Choroid plexus epithelial cell (primary cell): ENCODE measurements at regions not wholly inside any gene's neighbourhood (a gene's known extent, or its start where the extent isn't known, plus 50 kb on each side); places are given as distances from the start of the nearest gene placed in this dataset.
"Not testable (repeated sequence)": the region's sequence is repeated elsewhere in the genome, so short reads cannot be mapped to it uniquely, and the experiment has no call there.

Source experiments
- DNase-seq: peaks from one replicate; pipeline ENCODE4 v3.0.0-alpha.2; 2010; ENCODE audit warnings: low read depth
- H3K4me3 ChIP-seq: 2 replicates; pipeline ENCODE4 v1.5.1; 2011; ENCODE audit warnings: low read depth, mild to moderate bottlenecking, control low read depth, low read length, moderate library complexity
- TF ChIP-seq, protein P1 (sequence below): conservative IDR thresholded peaks from 2 replicates; pipeline ENCODE4 v1.5.1; 2011; ENCODE audit warnings: low read depth, mild to moderate bottlenecking, control low read depth, inconsistent platforms, low read length, moderate library complexity

DNA sequence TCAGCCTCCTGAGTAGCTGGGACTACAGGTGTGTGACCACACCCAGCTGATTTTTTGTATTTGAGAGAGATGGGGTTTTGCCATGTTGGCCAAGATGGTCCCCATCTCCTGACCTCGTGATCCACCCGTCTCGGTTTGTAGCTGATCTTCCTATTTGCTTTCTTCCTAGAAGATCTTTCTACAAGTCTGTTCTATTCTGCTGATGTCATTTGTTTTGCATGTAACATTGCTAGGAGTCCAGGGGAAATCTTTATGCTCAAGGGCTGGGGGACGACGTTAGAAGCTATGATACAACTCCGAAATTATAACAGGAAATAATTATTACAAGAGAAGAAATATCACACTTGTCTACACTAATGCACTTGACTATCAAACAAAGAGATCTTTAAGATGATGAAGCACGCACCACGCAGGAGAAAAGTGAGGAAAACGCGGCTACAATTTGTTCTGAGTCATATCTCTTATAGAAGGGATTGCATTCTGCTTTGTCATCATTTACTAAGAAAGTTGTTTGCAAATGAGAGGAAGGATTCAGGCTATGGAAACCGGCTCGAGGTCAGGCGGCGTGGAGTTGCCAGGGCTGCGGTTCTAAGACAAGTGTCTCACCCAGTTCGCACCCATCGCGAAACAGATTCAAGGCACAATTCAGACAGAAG lies 103.0 kb upstream of the CARD11 start:
- DNase-seq: peak; percentile 4
- TF ChIP-seq, protein P1, sequence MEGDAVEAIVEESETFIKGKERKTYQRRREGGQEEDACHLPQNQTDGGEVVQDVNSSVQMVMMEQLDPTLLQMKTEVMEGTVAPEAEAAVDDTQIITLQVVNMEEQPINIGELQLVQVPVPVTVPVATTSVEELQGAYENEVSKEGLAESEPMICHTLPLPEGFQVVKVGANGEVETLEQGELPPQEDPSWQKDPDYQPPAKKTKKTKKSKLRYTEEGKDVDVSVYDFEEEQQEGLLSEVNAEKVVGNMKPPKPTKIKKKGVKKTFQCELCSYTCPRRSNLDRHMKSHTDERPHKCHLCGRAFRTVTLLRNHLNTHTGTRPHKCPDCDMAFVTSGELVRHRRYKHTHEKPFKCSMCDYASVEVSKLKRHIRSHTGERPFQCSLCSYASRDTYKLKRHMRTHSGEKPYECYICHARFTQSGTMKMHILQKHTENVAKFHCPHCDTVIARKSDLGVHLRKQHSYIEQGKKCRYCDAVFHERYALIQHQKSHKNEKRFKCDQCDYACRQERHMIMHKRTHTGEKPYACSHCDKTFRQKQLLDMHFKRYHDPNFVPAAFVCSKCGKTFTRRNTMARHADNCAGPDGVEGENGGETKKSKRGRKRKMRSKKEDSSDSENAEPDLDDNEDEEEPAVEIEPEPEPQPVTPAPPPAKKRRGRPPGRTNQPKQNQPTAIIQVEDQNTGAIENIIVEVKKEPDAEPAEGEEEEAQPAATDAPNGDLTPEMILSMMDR: no peak
- H3K4me3 ChIP-seq: no peak overlapping the region

GRCh38 chr7:3148471-3148870 lies 104.8 kb upstream of the CARD11 start:
- H3K4me3 ChIP-seq, DNase-seq: not testable (repeated sequence)

DNA sequence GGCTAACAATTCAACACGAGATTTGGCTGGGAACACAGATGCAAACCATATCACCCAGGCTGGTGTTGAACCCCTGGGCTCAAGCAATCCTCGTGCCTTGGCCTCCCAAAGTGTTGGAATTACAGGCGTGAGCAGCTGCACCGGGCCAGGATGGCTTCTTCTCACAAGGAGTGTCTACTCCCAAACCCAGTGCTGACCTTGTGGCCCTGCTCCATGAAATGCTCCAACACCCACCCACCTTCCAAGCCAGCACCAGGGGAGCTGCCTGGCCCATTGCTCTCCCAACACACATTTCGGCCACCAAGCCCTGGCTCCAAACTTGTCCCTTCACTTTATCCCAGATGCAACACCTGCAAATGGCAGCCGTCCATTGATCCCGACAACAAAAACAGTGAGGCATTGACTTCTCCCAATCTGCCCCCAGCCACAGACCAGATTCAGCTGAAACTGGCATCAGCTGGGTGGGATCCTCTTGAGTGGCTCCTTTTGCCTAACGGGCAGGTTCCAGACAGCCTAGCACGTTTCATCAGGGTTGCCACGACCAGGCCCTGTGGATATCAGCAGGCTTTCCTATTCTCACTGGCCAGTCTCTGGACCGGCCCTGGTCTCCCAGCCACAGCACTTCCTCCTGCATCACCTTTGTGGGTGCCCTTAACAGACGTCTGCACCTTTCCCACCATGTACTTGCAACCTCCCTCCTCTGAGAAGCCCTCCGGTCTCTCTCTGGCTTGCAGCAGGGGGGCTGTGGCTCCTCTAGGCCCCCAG lies 105.7 kb upstream of the CARD11 start:
- TF ChIP-seq, protein P1: no peak
- H3K4me3 ChIP-seq: no peak overlapping the region
- DNase-seq: no peak

DNA sequence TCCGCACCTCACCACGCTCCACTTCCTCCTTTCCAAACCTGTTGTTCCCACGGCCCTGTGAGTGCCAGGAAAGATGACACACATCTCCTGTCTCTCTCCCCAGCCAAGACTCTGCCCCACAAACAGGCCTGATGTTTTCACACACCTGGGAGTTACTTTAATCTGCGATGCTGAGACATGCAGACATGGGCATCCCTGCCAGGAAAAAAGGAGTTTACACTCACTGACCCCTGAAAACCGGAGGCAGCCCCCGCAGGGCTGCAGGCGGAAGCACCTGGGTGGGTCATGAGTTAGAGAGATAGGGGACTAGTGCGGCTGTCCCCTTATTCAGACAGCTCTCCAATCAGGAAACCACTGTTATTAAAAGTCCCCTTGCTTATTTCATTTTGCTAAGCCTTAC lies 106.4 kb upstream of the CARD11 start:
- no peak for DNase-seq
- TF ChIP-seq, protein P1: no peak
- no peak overlapping the region for H3K4me3 ChIP-seq

GRCh38 chr7:3151784-3152183 lies 108.1 kb upstream of the CARD11 start:
- TF ChIP-seq, protein P1: no peak
- DNase-seq: no peak
- H3K4me3 ChIP-seq: no peak overlapping the region

DNA sequence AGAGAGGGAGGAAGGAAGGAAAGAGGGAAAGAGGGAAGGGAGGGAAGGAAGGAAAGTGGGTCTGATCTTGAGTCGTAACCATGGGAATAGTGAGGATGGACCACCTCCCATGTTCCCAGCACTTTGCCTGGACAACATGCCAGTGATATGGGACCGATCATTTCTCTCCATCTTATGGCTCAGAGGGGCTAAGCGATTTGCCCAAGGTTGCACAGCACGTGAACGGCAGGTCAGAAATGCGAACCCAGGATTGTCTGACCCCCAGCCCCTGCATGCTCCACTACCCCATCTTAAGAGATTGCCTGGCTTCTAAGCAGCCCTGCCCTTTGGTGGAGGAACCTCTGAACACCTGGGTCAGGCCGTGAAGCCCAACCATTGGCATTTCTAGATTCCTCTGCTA lies 109.0 kb upstream of the CARD11 start:
- H3K4me3 ChIP-seq: no peak overlapping the region
- DNase-seq: no peak
- TF ChIP-seq, protein P1: no peak

GRCh38 chr7:3153118-3153517 lies 109.5 kb upstream of the CARD11 start:
- no peak for DNase-seq
- TF ChIP-seq, protein P1: no peak
- H3K4me3 ChIP-seq: no peak overlapping the region
